ENCODE measurements at regions not wholly inside any gene's neighbourhood (a gene's known extent, or its start where the extent isn't known, plus 50 kb on each side); places are given as distances from the start of the nearest gene placed in this dataset.
"Not testable (repeated sequence)": the region's sequence is repeated elsewhere in the genome, so short reads cannot be mapped to it uniquely, and the experiment has no call there.

GRCh38 chr2:235219048-235219447, 267.2 kb downstream of the SH3BP4 start:
- no peak for DNase-seq (ENCODE audit: low read depth)

- DNase-seq (ENCODE audit: low read depth) = no peak
These were observed 268.5 kb downstream of the SH3BP4 start for GRCh38 chr2:235220331-235220730.

- DNase-seq (ENCODE audit: low read depth) = no peak
These were observed 270.8 kb upstream of the AGAP1 start for GRCh38 chr2:235223011-235223410.

GRCh38 chr2:235224410-235224809, 269.4 kb upstream of the AGAP1 start:
- DNase-seq (ENCODE audit: low read depth) = no peak

- DNase-seq (ENCODE audit: low read depth) = no peak
These were observed 268.6 kb upstream of the AGAP1 start for GRCh38 chr2:235225261-235225660.

GRCh38 chr2:235227590-235227989, 266.3 kb upstream of the AGAP1 start:
- DNase-seq (ENCODE audit: low read depth) = no peak

- DNase-seq (ENCODE audit: low read depth) = not testable (repeated sequence)
These were observed 265.4 kb upstream of the AGAP1 start for GRCh38 chr2:235228422-235228821.

- no peak for DNase-seq (ENCODE audit: low read depth)
These were observed 264.6 kb upstream of the AGAP1 start for GRCh38 chr2:235229236-235229635.

- no peak for DNase-seq (ENCODE audit: low read depth)
These were observed 262.8 kb upstream of the AGAP1 start for GRCh38 chr2:235230821-235231601.

GRCh38 chr2:235232449-235233433, 261.1 kb upstream of the AGAP1 start:
- DNase-seq (ENCODE audit: low read depth) = no peak

GRCh38 chr2:235234736-235235135, 259.1 kb upstream of the AGAP1 start:
- no peak for DNase-seq (ENCODE audit: low read depth)

GRCh38 chr2:235235977-235236767, 257.7 kb upstream of the AGAP1 start:
- DNase-seq (ENCODE audit: low read depth) = no peak

GRCh38 chr2:235238537-235238936, 255.3 kb upstream of the AGAP1 start:
- no peak for DNase-seq (ENCODE audit: low read depth)

GRCh38 chr2:235240574-235240973, 253.3 kb upstream of the AGAP1 start:
- no peak for DNase-seq (ENCODE audit: low read depth)

- DNase-seq (ENCODE audit: low read depth) = no peak
These were observed 249.3 kb upstream of the AGAP1 start for GRCh38 chr2:235244255-235245220.

GRCh38 chr2:235247001-235247400, 246.8 kb upstream of the AGAP1 start:
- no peak for DNase-seq (ENCODE audit: low read depth)

- no peak for DNase-seq (ENCODE audit: low read depth)
These were observed 238.2 kb upstream of the AGAP1 start for GRCh38 chr2:235255693-235256092.

GRCh38 chr2:235257590-235257989, 236.3 kb upstream of the AGAP1 start:
- no peak for DNase-seq (ENCODE audit: low read depth)

GRCh38 chr2:235262750-235263149, 231.1 kb upstream of the AGAP1 start:
- no peak for DNase-seq (ENCODE audit: low read depth)

GRCh38 chr2:235263205-235264120, 230.4 kb upstream of the AGAP1 start:
- no peak for DNase-seq (ENCODE audit: low read depth)
